SK-MEL-5 (cell line): ENCODE measurements at regions not wholly inside any gene's neighbourhood (a gene's known extent, or its start where the extent isn't known, plus 50 kb on each side); places are given as distances from the start of the nearest gene placed in this dataset.
"Not testable (repeated sequence)": the region's sequence is repeated elsewhere in the genome, so short reads cannot be mapped to it uniquely, and the experiment has no call there.

Source experiments
- DNase-seq: peaks from one replicate; pipeline ENCODE4 v3.0.0-alpha.2; 2016; ENCODE audit warnings: low read depth, low spot score
- in situ Hi-C: cut with HindIII; loops from 2 replicates; pipeline ENCODE4 v1.10.0; 2016; ENCODE audit warnings: low sequenced_read_pairs, high pct_unique_total_duplicates, low pct_unique_long_range_greater_than_20kb

- in situ Hi-C loops, DNase-seq: not testable (repeated sequence)
Observed at GRCh38 chr14:105678996-105679958, 152.9 kb downstream of the TMEM121 start.

- in situ Hi-C loops, DNase-seq: not testable (repeated sequence)
Observed at GRCh38 chr14:105679959-105680735, 153.8 kb downstream of the TMEM121 start.

- DNase-seq, in situ Hi-C loops: not testable (repeated sequence)
Observed at GRCh38 chr14:105680736-105681098, 154.3 kb downstream of the TMEM121 start.

GRCh38 chr14:105681606-105682185 lies 155.3 kb downstream of the TMEM121 start:
- in situ Hi-C loops, DNase-seq: not testable (repeated sequence)

GRCh38 chr14:105682442-105682841 lies 156.1 kb downstream of the TMEM121 start:
- DNase-seq, in situ Hi-C loops: not testable (repeated sequence)

GRCh38 chr14:105682956-105683570 lies 156.7 kb downstream of the TMEM121 start:
- DNase-seq = no peak
- in situ Hi-C loops = no loop called here

GRCh38 chr14:105684056-105684455 lies 157.7 kb downstream of the TMEM121 start:
- in situ Hi-C loops, DNase-seq: not testable (repeated sequence)

GRCh38 chr14:105684597-105684996 lies 158.2 kb downstream of the TMEM121 start:
- DNase-seq, in situ Hi-C loops: not testable (repeated sequence)

GRCh38 chr14:105685003-105685402 lies 158.6 kb downstream of the TMEM121 start:
- DNase-seq = no peak
- in situ Hi-C loops = no loop called here

- in situ Hi-C loops, DNase-seq: not testable (repeated sequence)
Observed at GRCh38 chr14:105685605-105686004, 159.2 kb downstream of the TMEM121 start.

GRCh38 chr14:105686050-105686449 lies 159.7 kb downstream of the TMEM121 start:
- DNase-seq, in situ Hi-C loops: not testable (repeated sequence)

GRCh38 chr14:105686462-105687170 lies 160.2 kb downstream of the TMEM121 start:
- DNase-seq = not testable (repeated sequence)

GRCh38 chr14:105687171-105688022 lies 161.0 kb downstream of the TMEM121 start:
- in situ Hi-C loops, DNase-seq: not testable (repeated sequence)

More at GRCh38 chr14:105686462-105687170, 160.2 kb downstream of the TMEM121 start:
- in situ Hi-C loops = not testable (repeated sequence)

GRCh38 chr14:105688023-105688351 lies 161.6 kb downstream of the TMEM121 start:
- in situ Hi-C loops, DNase-seq: not testable (repeated sequence)

- in situ Hi-C loops, DNase-seq: not testable (repeated sequence)
Observed at GRCh38 chr14:105688664-105689221, 162.4 kb downstream of the TMEM121 start.

GRCh38 chr14:105689722-105690121 lies 163.3 kb downstream of the TMEM121 start:
- DNase-seq = no peak
- in situ Hi-C loops = no loop called here
